Right atrium auricular region (tissue), 2 donors: ENCODE measurements at regions not wholly inside any gene's neighbourhood (a gene's known extent, or its start where the extent isn't known, plus 50 kb on each side); places are given as distances from the start of the nearest gene placed in this dataset.
A peak's percentile ranks its signal among the peaks of the same experiment; 100 is the strongest.

Experiments
- DNase-seq: peaks from one replicate; pipeline ENCODE4 v3.0.0-alpha.2; 2019; ENCODE audit warnings: low spot score
- H3K27ac ChIP-seq, 2 donors: fragments of 200-600 bp; sonication (generic); 1 replicate in 1 of 2; 2 replicates in 1 of 2; pipeline ENCODE4 v1.5.1; 2016 to 2019
- H3K27me3 ChIP-seq, 2 donors: fragments of 200-600 bp; sonication (generic); one replicate each; pipeline versions ENCODE4 v1.5.1 to v1.6.0; 2017 to 2019
- H3K36me3 ChIP-seq: fragments of 200-600 bp; sonication (generic); one replicate; pipeline ENCODE4 v1.5.1; 2016
- H3K4me1 ChIP-seq, 2 donors: fragments of 200-600 bp; sonication (generic); one replicate each; pipeline versions ENCODE4 v1.5.1 to v1.6.0; 2017 to 2019
- H3K4me3 ChIP-seq, 2 donors: fragments of 200-600 bp; sonication (generic); 1 replicate in 1 of 2; 2 replicates in 1 of 2; pipeline ENCODE4 v1.5.1; 2017 to 2019; ENCODE audit warnings: mild to moderate bottlenecking in 1 of 2, moderate library complexity in 1 of 2
- H3K9me3 ChIP-seq, 2 donors: fragments of 200-600 bp; sonication (generic); one replicate each; pipeline ENCODE4 v1.5.1; 2019
- CTCF ChIP-seq, 2 donors: fragments of 200-600 bp; sonication (generic); IDR thresholded peaks; one replicate each; pipeline ENCODE4 v1.5.1; 2019; ENCODE audit warnings: antibody characterized with exemption in 2 of 2

- Histone ChIP-seq H3K27me3 (no peaks in the 10 kb centered on the region), H3K9me3 (peaks cover 0 to 8% of the 10 kb centered on the region in 2 donors)
- DNase-seq: peak; percentile 38
Measured at GRCh38 chr20:61030130-61030529, 221.9 kb upstream of the CDH4 start.

GRCh38 chr20:61031101-61031830 lies 220.8 kb upstream of the CDH4 start:
- peak; percentile 32 for DNase-seq
- H3K4me1 ChIP-seq: no peaks in the 10 kb centered on the region
- no peak overlapping the region for H3K4me3 ChIP-seq
- H3K36me3 ChIP-seq: no peaks in the 10 kb centered on the region
- H3K27me3 ChIP-seq: no peaks in the 10 kb centered on the region
- H3K27ac ChIP-seq: no peak overlapping the region
- peaks cover 0 to 8% of the 10 kb centered on the region in 2 donors for H3K9me3 ChIP-seq
- no peak for TF ChIP-seq CTCF (IDR thresholded peaks at IDR 0.05)

More at GRCh38 chr20:61030130-61030529, 221.9 kb upstream of the CDH4 start:
- no peaks in the 10 kb centered on the region for H3K4me1 ChIP-seq
- H3K36me3 ChIP-seq: no peaks in the 10 kb centered on the region
- H3K27ac ChIP-seq: no peak overlapping the region
- no peak for TF ChIP-seq CTCF (IDR thresholded peaks at IDR 0.05)
- no peak overlapping the region for H3K4me3 ChIP-seq

- Histone ChIP-seq H3K36me3 (no peaks in the 10 kb centered on the region), H3K4me3 (no peak overlapping the region), H3K27ac (no peak overlapping the region), H3K4me1 (no peaks in the 10 kb centered on the region), H3K9me3 (peaks cover 0 to 8% of the 10 kb centered on the region in 2 donors), H3K27me3 (no peaks in the 10 kb centered on the region)
- TF ChIP-seq CTCF (IDR thresholded peaks at IDR 0.05): no peak
- no peak for DNase-seq
Measured at GRCh38 chr20:61037498-61037897, 214.6 kb upstream of the CDH4 start.

GRCh38 chr20:61041481-61041880 lies 210.6 kb upstream of the CDH4 start:
- TF ChIP-seq CTCF (IDR thresholded peaks at IDR 0.05): no peak
- no peaks in the 10 kb centered on the region for H3K27me3 ChIP-seq
- H3K36me3 ChIP-seq: no peaks in the 10 kb centered on the region
- no peak overlapping the region for H3K4me3 ChIP-seq
- no peak overlapping the region for H3K27ac ChIP-seq
- peak; percentile 18 for DNase-seq
- H3K4me1 ChIP-seq: no peaks in the 10 kb centered on the region
- no peaks in the 10 kb centered on the region for H3K9me3 ChIP-seq

GRCh38 chr20:61042506-61043385 lies 209.3 kb upstream of the CDH4 start:
- Histone ChIP-seq H3K27me3 (no peaks in the 10 kb centered on the region), H3K9me3 (no peaks in the 10 kb centered on the region), H3K36me3 (no peaks in the 10 kb centered on the region), H3K4me1 (no peaks in the 10 kb centered on the region), H3K27ac (no peak overlapping the region), H3K4me3 (no peak overlapping the region)
- DNase-seq: peak; percentile 23
- no peak for TF ChIP-seq CTCF (IDR thresholded peaks at IDR 0.05)
